Mesendoderm (in vitro differentiated cells): ENCODE measurements at regions not wholly inside any gene's neighbourhood (a gene's known extent, or its start where the extent isn't known, plus 50 kb on each side); places are given as distances from the start of the nearest gene placed in this dataset.

Source experiments
- DNase-seq: peaks from one replicate; pipeline ENCODE4 v3.0.0; 2013
- H2AK5ac ChIP-seq: 2 replicates; pipeline ENCODE4 v1.6.1; 2013; ENCODE audit warnings: low read length, inconsistent platforms
- H2BK120ac ChIP-seq: 2 replicates; pipeline ENCODE4 v1.6.1; 2013; ENCODE audit warnings: low read depth, mild to moderate bottlenecking, low read length, moderate library complexity, mixed read lengths
- H2BK15ac ChIP-seq: replicated peaks from 2 replicates; pipeline ENCODE4 v1.6.1; 2013; ENCODE audit warnings: low read depth, mild to moderate bottlenecking, moderate library complexity
- H2BK5ac ChIP-seq: 2 replicates; pipeline ENCODE4 v1.6.1; 2013; ENCODE audit warnings: low read length, inconsistent platforms
- H3K18ac ChIP-seq: 2 replicates; pipeline ENCODE4 v1.6.1; 2013; ENCODE audit warnings: mild to moderate bottlenecking, low read length, mixed read lengths
- H3K23ac ChIP-seq: one replicate; pipeline ENCODE4 v1.6.1; 2013; ENCODE audit warnings: low read length
- H3K27ac ChIP-seq: 2 replicates; pipeline ENCODE4 v1.5.1; 2013; ENCODE audit warnings: low read depth, mild to moderate bottlenecking, inconsistent platforms, low read length, moderate library complexity
- H3K27me3 ChIP-seq: 2 replicates; pipeline ENCODE4 v1.6.1; 2013; ENCODE audit warnings: low read length, control low read depth, mild to moderate bottlenecking, inconsistent platforms; ENCODE audit not compliant: insufficient read depth, poor library complexity
- H3K36me3 ChIP-seq: 2 replicates; pipeline ENCODE4 v1.6.1; 2013; ENCODE audit warnings: low read length, inconsistent platforms; ENCODE audit not compliant: control insufficient read depth, insufficient read depth
- H3K4ac ChIP-seq: one replicate; pipeline ENCODE4 v1.6.1; 2013; ENCODE audit warnings: low read depth, mild to moderate bottlenecking, low read length, moderate library complexity
- H3K4me1 ChIP-seq: 2 replicates; pipeline ENCODE4 v1.6.1; 2013; ENCODE audit warnings: low read depth, low read length, inconsistent platforms; ENCODE audit not compliant: control insufficient read depth
- H3K4me2 ChIP-seq: 2 replicates; pipeline ENCODE4 v1.6.1; 2013; ENCODE audit warnings: low read length
- H3K4me3 ChIP-seq: 2 replicates; pipeline ENCODE4 v1.5.1; 2013; ENCODE audit warnings: mild to moderate bottlenecking, low read length
- H3K56ac ChIP-seq: one replicate; pipeline ENCODE4 v1.6.1; 2013; ENCODE audit warnings: low read length
- H3K79me1 ChIP-seq: 2 replicates; pipeline ENCODE4 v1.6.1; 2013; ENCODE audit warnings: low read length, inconsistent platforms
- H3K79me2 ChIP-seq: 2 replicates; pipeline ENCODE4 v1.6.1; 2013; ENCODE audit warnings: mild to moderate bottlenecking, low read length; ENCODE audit not compliant: control insufficient read depth, insufficient read depth
- H3K9ac ChIP-seq: 2 replicates; pipeline ENCODE4 v1.6.1; 2013; ENCODE audit warnings: low read length, inconsistent platforms
- H4K5ac ChIP-seq: one replicate; pipeline ENCODE4 v1.6.1; 2013; ENCODE audit warnings: low read length
- H4K8ac ChIP-seq: one replicate; pipeline ENCODE4 v1.6.1; 2013; ENCODE audit warnings: low read depth, mild to moderate bottlenecking, control low read depth, low read length, moderate library complexity
- WGBS: extraction: QIAGEN DNeasy Blood & Tissue Kit; methylation state at CpG from one replicate; pipeline ENCODE4 v1.1.7; 2013; ENCODE audit warnings: low lambda C conversion rate, missing lambda C conversion rate; ENCODE audit not compliant: insufficient coverage; ENCODE audit errors: extremely low coverage; 5-methylcytosine and 5-hydroxymethylcytosine counted together

DNA sequence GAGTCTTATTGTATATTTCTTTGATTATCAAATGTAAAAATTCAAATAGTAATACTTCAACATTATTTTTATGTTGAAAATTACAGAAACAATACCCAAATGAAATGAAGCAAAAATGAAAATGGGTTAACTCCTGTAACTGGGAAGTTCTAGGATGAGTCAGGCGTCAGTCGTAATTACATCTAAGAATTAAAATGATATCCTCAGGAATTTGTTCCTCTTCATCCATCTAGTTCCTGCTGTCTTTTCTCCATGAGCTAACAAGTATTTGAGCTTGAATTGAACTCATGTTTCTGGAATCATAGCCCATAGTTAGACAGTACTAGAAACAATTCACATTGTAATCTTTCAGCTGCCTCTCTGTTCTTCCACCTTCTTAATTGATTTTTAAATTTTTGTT lies 568.3 kb upstream of the TLE4 start:
- H3K79me2 ChIP-seq: no peaks in the 10 kb centered on the region
- no peaks in the 10 kb centered on the region for H3K4me1 ChIP-seq
- H3K27me3 ChIP-seq: no peaks in the 10 kb centered on the region
- H3K36me3 ChIP-seq: no peaks in the 10 kb centered on the region
- H2BK15ac ChIP-seq: no peak overlapping the region
- no peak for DNase-seq
- H3K79me1 ChIP-seq: no peaks in the 10 kb centered on the region
- no peak overlapping the region for H3K4ac ChIP-seq
- no peak overlapping the region for H2BK5ac ChIP-seq
- H4K5ac ChIP-seq: no peak overlapping the region
- H3K9ac ChIP-seq: no peak overlapping the region
- no peak overlapping the region for H3K27ac ChIP-seq
- H4K8ac ChIP-seq: no peak overlapping the region
- H3K23ac ChIP-seq: no peak overlapping the region
- no peak overlapping the region for H3K4me2 ChIP-seq
- H2AK5ac ChIP-seq: no peak overlapping the region
- no peak overlapping the region for H3K18ac ChIP-seq
- H3K4me3 ChIP-seq: no peak overlapping the region
- H3K56ac ChIP-seq: no peak overlapping the region
- WGBS: no CpG with 5 or more reads among the region's 2 CpGs
- H2BK120ac ChIP-seq: no peak overlapping the region

- Histone ChIP-seq H2BK5ac (no peak overlapping the region), H3K23ac (no peak overlapping the region), H3K9ac (no peak overlapping the region), H3K27ac (no peak overlapping the region), H3K4me2 (no peak overlapping the region), H3K4ac (no peak overlapping the region), H3K4me1 (no peaks in the 10 kb centered on the region), H3K4me3 (no peak overlapping the region), H3K36me3 (no peaks in the 10 kb centered on the region), H3K18ac (no peak overlapping the region), H3K27me3 (no peaks in the 10 kb centered on the region), H4K8ac (no peak overlapping the region), H2AK5ac (no peak overlapping the region), H4K5ac (no peak overlapping the region), H3K56ac (no peak overlapping the region), H2BK15ac (no peak overlapping the region), H3K79me2 (no peaks in the 10 kb centered on the region), H2BK120ac (no peak overlapping the region), H3K79me1 (no peaks in the 10 kb centered on the region)
- 100% methylated on average over 1 of the region's 4 CpGs for WGBS
- DNase-seq: no peak
Observed at GRCh38 chr9:79004032-79004431, 567.7 kb upstream of the TLE4 start.

DNA sequence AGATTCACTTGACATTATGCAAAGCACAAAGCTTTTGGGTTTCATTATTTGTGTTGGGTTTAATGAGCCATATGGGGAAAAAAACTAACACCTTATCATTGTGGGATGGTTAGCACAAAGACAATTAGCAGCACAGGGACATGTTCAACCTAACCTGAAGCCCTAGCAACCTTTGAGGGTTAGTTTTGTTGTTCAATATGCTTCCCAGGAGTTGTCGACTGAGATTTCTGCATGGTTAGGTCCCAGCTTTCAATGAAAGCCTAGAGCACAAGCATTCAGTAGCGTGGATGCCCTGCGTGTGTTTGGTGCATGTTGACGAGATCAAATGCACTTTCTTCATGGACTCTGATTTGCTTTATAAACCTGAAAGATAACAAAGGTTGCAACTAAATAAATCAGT lies 565.2 kb upstream of the TLE4 start:
- H3K79me1 ChIP-seq: no peaks in the 10 kb centered on the region
- no peak overlapping the region for H2BK120ac ChIP-seq
- H3K36me3 ChIP-seq: no peaks in the 10 kb centered on the region
- H2BK5ac ChIP-seq: no peak overlapping the region
- H3K4me1 ChIP-seq: no peaks in the 10 kb centered on the region
- no peak overlapping the region for H3K9ac ChIP-seq
- H3K79me2 ChIP-seq: no peaks in the 10 kb centered on the region
- H2BK15ac ChIP-seq: no peak overlapping the region
- no peak overlapping the region for H3K4me3 ChIP-seq
- no peak overlapping the region for H3K27ac ChIP-seq
- no peak overlapping the region for H3K18ac ChIP-seq
- H2AK5ac ChIP-seq: no peak overlapping the region
- DNase-seq: no peak
- H3K4me2 ChIP-seq: no peak overlapping the region
- no peak overlapping the region for H3K23ac ChIP-seq
- H3K56ac ChIP-seq: no peak overlapping the region
- H3K4ac ChIP-seq: no peak overlapping the region
- no peak overlapping the region for H4K5ac ChIP-seq
- no peak overlapping the region for H4K8ac ChIP-seq
- WGBS: no CpG with 5 or more reads among the region's 4 CpGs
- no peaks in the 10 kb centered on the region for H3K27me3 ChIP-seq

DNA sequence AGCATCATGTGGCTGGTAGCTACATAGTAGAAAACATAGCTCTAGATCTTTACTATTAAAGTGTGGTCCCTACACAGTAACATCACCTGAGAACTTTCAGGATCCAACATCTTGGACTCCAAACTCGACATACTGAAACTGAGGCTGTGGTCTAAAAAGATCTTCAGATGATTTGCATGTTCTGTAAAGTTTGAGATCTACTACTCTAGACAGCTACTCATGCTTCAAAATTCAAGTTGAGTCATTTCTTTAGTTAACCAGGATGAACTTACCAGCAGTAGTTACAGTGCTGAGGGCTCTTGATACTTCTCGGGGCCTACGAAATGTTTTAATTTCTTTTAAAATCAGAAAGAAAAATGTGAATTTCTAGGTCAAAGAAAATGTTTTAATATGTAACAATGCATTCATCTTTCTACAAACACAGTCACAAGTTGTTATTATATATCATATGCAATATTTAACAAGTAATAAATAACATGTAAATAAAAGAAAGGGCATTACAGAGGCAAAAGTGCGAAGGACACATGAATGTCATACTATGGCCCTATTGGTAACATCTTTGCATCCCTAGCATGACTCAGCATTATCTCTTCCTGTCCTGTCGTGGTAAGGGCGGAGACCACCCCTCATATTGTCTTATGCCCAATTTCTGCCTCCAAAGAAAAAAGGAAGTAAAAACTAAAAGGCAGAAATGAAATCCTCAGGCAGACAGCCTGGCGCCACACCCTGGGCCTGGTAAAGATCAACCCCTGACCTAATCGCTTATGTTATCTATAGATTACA lies 563.9 kb upstream of the TLE4 start:
- H2BK120ac ChIP-seq: no peak overlapping the region
- no peaks in the 10 kb centered on the region for H3K79me1 ChIP-seq
- no peak overlapping the region for H4K8ac ChIP-seq
- no peak for DNase-seq
- H3K4me1 ChIP-seq: no peaks in the 10 kb centered on the region
- no peak overlapping the region for H3K27ac ChIP-seq
- no peak overlapping the region for H3K4me3 ChIP-seq
- H3K36me3 ChIP-seq: no peaks in the 10 kb centered on the region
- H3K27me3 ChIP-seq: no peaks in the 10 kb centered on the region
- H2AK5ac ChIP-seq: no peak overlapping the region
- H3K4me2 ChIP-seq: no peak overlapping the region
- H3K23ac ChIP-seq: no peak overlapping the region
- H4K5ac ChIP-seq: no peak overlapping the region
- WGBS: no CpG with 5 or more reads among the region's 8 CpGs
- no peak overlapping the region for H2BK15ac ChIP-seq
- H3K4ac ChIP-seq: no peak overlapping the region
- no peak overlapping the region for H3K18ac ChIP-seq
- H2BK5ac ChIP-seq: no peak overlapping the region
- no peak overlapping the region for H3K9ac ChIP-seq
- H3K56ac ChIP-seq: no peak overlapping the region
- no peaks in the 10 kb centered on the region for H3K79me2 ChIP-seq

- no peak overlapping the region for H3K4me3 ChIP-seq
- no peaks in the 10 kb centered on the region for H3K27me3 ChIP-seq
- H3K9ac ChIP-seq: no peak overlapping the region
- no peak overlapping the region for H3K18ac ChIP-seq
- no peak overlapping the region for H3K4ac ChIP-seq
- no peak overlapping the region for H2AK5ac ChIP-seq
- no peak overlapping the region for H2BK15ac ChIP-seq
- H3K23ac ChIP-seq: no peak overlapping the region
- H3K4me1 ChIP-seq: no peaks in the 10 kb centered on the region
- no peaks in the 10 kb centered on the region for H3K36me3 ChIP-seq
- no peak overlapping the region for H2BK5ac ChIP-seq
- H4K5ac ChIP-seq: no peak overlapping the region
- H4K8ac ChIP-seq: no peak overlapping the region
- DNase-seq: no peak
- H3K79me2 ChIP-seq: no peaks in the 10 kb centered on the region
- WGBS: no CpG with 5 or more reads among the region's 3 CpGs
- no peak overlapping the region for H3K56ac ChIP-seq
- no peak overlapping the region for H3K4me2 ChIP-seq
- no peaks in the 10 kb centered on the region for H3K79me1 ChIP-seq
- H2BK120ac ChIP-seq: no peak overlapping the region
- no peak overlapping the region for H3K27ac ChIP-seq
Observed at GRCh38 chr9:79008916-79009315, 562.8 kb upstream of the TLE4 start.

- H3K4me3 ChIP-seq: no peak overlapping the region
- no peaks in the 10 kb centered on the region for H3K27me3 ChIP-seq
- no peak overlapping the region for H4K8ac ChIP-seq
- H3K36me3 ChIP-seq: no peaks in the 10 kb centered on the region
- H3K18ac ChIP-seq: no peak overlapping the region
- no peaks in the 10 kb centered on the region for H3K79me1 ChIP-seq
- no peak overlapping the region for H2AK5ac ChIP-seq
- no peak overlapping the region for H3K4me2 ChIP-seq
- H2BK120ac ChIP-seq: peak overlapping the region; percentile 2
- H3K9ac ChIP-seq: no peak overlapping the region
- H3K4ac ChIP-seq: no peak overlapping the region
- WGBS: no CpG with 5 or more reads among the region's 3 CpGs
- H4K5ac ChIP-seq: no peak overlapping the region
- H3K4me1 ChIP-seq: no peaks in the 10 kb centered on the region
- DNase-seq: no peak
- H3K23ac ChIP-seq: no peak overlapping the region
- no peak overlapping the region for H2BK15ac ChIP-seq
- no peak overlapping the region for H2BK5ac ChIP-seq
- no peak overlapping the region for H3K27ac ChIP-seq
- no peak overlapping the region for H3K56ac ChIP-seq
- no peaks in the 10 kb centered on the region for H3K79me2 ChIP-seq
Observed at GRCh38 chr9:79011461-79011860, 560.3 kb upstream of the TLE4 start.
